ENCODE measurements at regions not wholly inside any gene's neighbourhood (a gene's known extent, or its start where the extent isn't known, plus 50 kb on each side); places are given as distances from the start of the nearest gene placed in this dataset.

GRCh38 chr17:17410357-17410756 is 66.4 kb upstream of the MED9 start:
- Histone ChIP-seq H3K79me2 (ENCODE audit: insufficient read depth, low read depth, low read length) (no peaks in the 10 kb centered on the region), H3K27ac (ENCODE audit: low read depth, low read length, poor library complexity, severe bottlenecking) (no peak overlapping the region), H4K20me1 (ENCODE audit: insufficient read depth, low read length) (no peaks in the 10 kb centered on the region), H3K4me1 (ENCODE audit: insufficient read depth, low read length, poor library complexity, severe bottlenecking) (peaks cover 4% of the 10 kb centered on the region), H3K4me2 (ENCODE audit: low read length) (no peak overlapping the region), H3K4me3 (ENCODE audit: low read depth, low read length, poor library complexity, severe bottlenecking) (no peak overlapping the region), H3K9me2 (ENCODE audit: insufficient read depth, low read length) (no peaks in the 10 kb centered on the region), H3K9me3 (ENCODE audit: low read length) (peaks cover 7% of the 10 kb centered on the region; the same call in 1 of the 2 replicates), H2AFZ (ENCODE audit: low read length) (no peak overlapping the region), H3K36me3 (ENCODE audit: insufficient read depth, low read length) (no peaks in the 10 kb centered on the region)
- no TSS peak for BruUV-seq (replicated peaks)
- ChIA-PET POLR2A (no interaction called here), CTCF (ENCODE audit: unreplicated experiment) (interaction anchor here (0.6 kb wide), 2 partner anchors 77 to 129 kb away, joined by 5 to 7 read pairs; no protein-coding TSS in a partner anchor)
- DNase-seq (ENCODE audit: low spot score) = no peak
- TF ChIP-seq EZH2phosphoT487 (IDR thresholded peaks at IDR 0.05; ENCODE audit: borderline replicate concordance, low read depth, low read length) (no peak), CTCF (conservative IDR thresholded peaks at IDR 0.05; ENCODE audit: low read length) (no peak)
- intact Hi-C loops (cut with micrococcal nuclease; ENCODE audit: unreplicated experiment) = no loop called here

- ChIA-PET CTCF (ENCODE audit: unreplicated experiment) (no interaction called here), POLR2A (no interaction called here)
- TF ChIP-seq CTCF (conservative IDR thresholded peaks at IDR 0.05; ENCODE audit: low read length) = no peak
- TF ChIP-seq EZH2phosphoT487 (IDR thresholded peaks at IDR 0.05; ENCODE audit: borderline replicate concordance, low read depth, low read length) = no peak
- H3K4me3 ChIP-seq (ENCODE audit: low read depth, low read length, poor library complexity, severe bottlenecking) = no peak overlapping the region
- intact Hi-C loops (cut with micrococcal nuclease; ENCODE audit: unreplicated experiment) = no loop called here
- no TSS peak for BruUV-seq (replicated peaks)
- no peaks in the 10 kb centered on the region for H3K79me2 ChIP-seq (ENCODE audit: insufficient read depth, low read depth, low read length)
- DNase-seq (ENCODE audit: low spot score) = no peak
- no peaks in the 10 kb centered on the region for H3K9me2 ChIP-seq (ENCODE audit: insufficient read depth, low read length)
- H3K36me3 ChIP-seq (ENCODE audit: insufficient read depth, low read length) = no peaks in the 10 kb centered on the region
- H3K27ac ChIP-seq (ENCODE audit: low read depth, low read length, poor library complexity, severe bottlenecking) = no peak overlapping the region
- H4K20me1 ChIP-seq (ENCODE audit: insufficient read depth, low read length) = no peaks in the 10 kb centered on the region
- H3K9me3 ChIP-seq (ENCODE audit: low read length) = peaks cover 17% of the 10 kb centered on the region; the same call in 1 of the 2 replicates
- H3K4me1 ChIP-seq (ENCODE audit: insufficient read depth, low read length, poor library complexity, severe bottlenecking) = peaks cover 9% of the 10 kb centered on the region
- H3K4me2 ChIP-seq (ENCODE audit: low read length) = no peak overlapping the region
- no peak overlapping the region for H2AFZ ChIP-seq (ENCODE audit: low read length)
Observed at GRCh38 chr17:17411692-17412091, 65.1 kb upstream of the MED9 start.

- H3K4me2 ChIP-seq (ENCODE audit: low read length) = no peak overlapping the region
- H3K9me2 ChIP-seq (ENCODE audit: insufficient read depth, low read length) = no peaks in the 10 kb centered on the region
- TF ChIP-seq EZH2phosphoT487 (IDR thresholded peaks at IDR 0.05; ENCODE audit: borderline replicate concordance, low read depth, low read length) = no peak
- TF ChIP-seq CTCF (conservative IDR thresholded peaks at IDR 0.05; ENCODE audit: low read length) = no peak
- ChIA-PET CTCF (ENCODE audit: unreplicated experiment) (no interaction called here), POLR2A (no interaction called here)
- BruUV-seq (replicated peaks) = no TSS peak
- intact Hi-C loops (cut with micrococcal nuclease; ENCODE audit: unreplicated experiment) = no loop called here
- no peaks in the 10 kb centered on the region for H3K79me2 ChIP-seq (ENCODE audit: insufficient read depth, low read depth, low read length)
- H2AFZ ChIP-seq (ENCODE audit: low read length) = no peak overlapping the region
- H3K4me3 ChIP-seq (ENCODE audit: low read depth, low read length, poor library complexity, severe bottlenecking) = no peak overlapping the region
- peaks cover 19% of the 10 kb centered on the region; the same call in 1 of the 2 replicates for H3K9me3 ChIP-seq (ENCODE audit: low read length)
- H4K20me1 ChIP-seq (ENCODE audit: insufficient read depth, low read length) = no peaks in the 10 kb centered on the region
- DNase-seq (ENCODE audit: low spot score) = no peak
- no peaks in the 10 kb centered on the region for H3K36me3 ChIP-seq (ENCODE audit: insufficient read depth, low read length)
- H3K27ac ChIP-seq (ENCODE audit: low read depth, low read length, poor library complexity, severe bottlenecking) = no peak overlapping the region
- peaks cover 9% of the 10 kb centered on the region for H3K4me1 ChIP-seq (ENCODE audit: insufficient read depth, low read length, poor library complexity, severe bottlenecking)
Observed at GRCh38 chr17:17412326-17412725, 64.5 kb upstream of the MED9 start.

Measured in OCI-LY7 (cell line).